ENCODE measurements at regions not wholly inside any gene's neighbourhood (a gene's known extent, or its start where the extent isn't known, plus 50 kb on each side); places are given as distances from the start of the nearest gene placed in this dataset.
A peak's percentile ranks its signal among the peaks of the same experiment; 100 is the strongest.

DNA sequence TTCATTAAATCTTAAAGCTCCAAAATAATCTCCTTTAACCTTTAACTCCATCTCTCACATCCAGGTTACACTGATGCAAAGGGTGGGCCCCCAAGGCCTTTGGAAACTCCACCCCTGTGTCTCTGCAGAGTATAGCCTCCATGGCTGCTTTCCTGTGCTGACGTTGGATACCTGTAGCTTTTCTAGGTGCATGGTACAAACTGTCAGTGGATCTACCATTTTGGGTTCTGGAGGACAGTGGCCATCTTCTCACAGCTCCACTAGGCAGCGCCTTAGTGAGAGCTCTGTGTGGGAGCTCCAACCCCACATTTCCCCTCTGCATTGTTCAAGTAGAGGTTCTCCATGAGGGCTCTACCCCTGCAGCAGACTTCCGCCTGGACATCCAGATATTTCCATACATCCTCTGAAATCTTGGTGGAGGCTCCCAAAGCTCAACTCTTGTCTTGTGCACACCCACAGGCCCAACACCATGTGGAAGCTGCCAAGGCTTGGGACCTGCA is 162.2 kb downstream of the RASSF9 start:
- 0 to 100% (median 90%) methylated on average over 1 to 2 of the region's 3 CpGs; no CpG with 5 or more reads in 4 of the 10 experiments for WGBS, 10 experiments
- in situ Hi-C loops (cut with MboI; ENCODE audit: low pct_unique_long_range_greater_than_20kb in 2 of 9, low sequenced_read_pairs in 9 of 9, unreplicated experiment in 9 of 9): no loop called here
- ATAC-seq (replicated peaks in 6 of 8): no peak

DNA sequence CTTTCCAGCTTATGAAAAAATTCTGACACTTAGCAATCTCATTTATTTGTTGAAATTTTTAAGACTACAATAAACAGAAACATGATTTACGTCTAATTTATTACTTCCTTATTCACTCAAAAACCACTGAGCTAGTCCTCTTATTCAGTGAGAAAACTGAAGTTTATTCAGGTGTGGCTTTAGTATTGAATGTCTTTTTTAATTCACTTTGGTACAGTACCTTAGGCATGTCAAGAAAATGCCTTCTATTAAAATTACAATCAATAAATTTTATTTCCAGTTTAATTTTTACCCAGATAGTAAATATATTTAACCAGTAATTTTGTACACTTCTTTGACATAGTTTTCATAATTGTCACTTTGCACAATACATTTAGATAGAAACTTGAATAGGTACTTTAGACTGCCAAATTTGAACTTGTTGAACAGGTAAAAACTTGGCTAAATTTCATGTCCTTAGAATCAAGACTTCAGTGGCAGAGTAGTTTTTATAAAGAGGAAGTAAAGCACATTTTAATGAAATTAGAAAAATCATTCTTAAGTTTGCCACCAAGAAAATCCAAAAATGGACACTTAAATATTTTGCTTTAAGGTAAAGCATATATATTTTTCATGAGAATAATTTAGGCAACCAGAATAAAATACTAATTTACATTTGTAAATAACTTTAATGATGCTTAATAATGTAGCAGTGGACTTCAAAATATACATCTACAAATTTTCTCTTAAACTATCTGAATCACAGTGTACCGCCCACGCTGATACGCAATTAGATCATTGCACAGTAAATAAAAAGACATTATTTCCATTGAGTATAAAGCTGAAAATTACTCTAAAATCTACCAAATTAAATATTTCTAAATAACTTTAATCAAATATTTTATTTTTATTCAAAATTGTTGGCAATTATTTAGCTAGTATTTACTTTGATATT is 159.1 kb downstream of the RASSF9 start:
- Histone ChIP-seq H3K4me1 (replicated peaks in 1 of 2) (no peaks in the 10 kb centered on the region), H3K27ac (no peak overlapping the region), H3K4me3 (no peak overlapping the region)
- 69 to 100% (median 85%) methylated on average over 3 to 4 of the region's 4 CpGs for WGBS, 10 experiments
- ATAC-seq (replicated peaks in 6 of 8): no peak
- in situ Hi-C loops (cut with MboI; ENCODE audit: low pct_unique_long_range_greater_than_20kb in 2 of 9, low sequenced_read_pairs in 9 of 9, unreplicated experiment in 9 of 9): no loop called here

More for the DNA sequence above, 162.2 kb downstream of the RASSF9 start:
- Histone ChIP-seq H3K4me3 (no peak overlapping the region), H3K4me1 (replicated peaks in 1 of 2) (no peaks in the 10 kb centered on the region), H3K27ac (no peak overlapping the region)

GRCh38 chr12:85679296-85679695 is 156.9 kb downstream of the RASSF9 start:
- in situ Hi-C loops (cut with MboI; ENCODE audit: low pct_unique_long_range_greater_than_20kb in 2 of 9, low sequenced_read_pairs in 9 of 9, unreplicated experiment in 9 of 9): no loop called here
- Histone ChIP-seq H3K4me3 (no peak overlapping the region), H3K27ac (no peak overlapping the region), H3K4me1 (replicated peaks in 1 of 2) (no peaks in the 10 kb centered on the region)
- ATAC-seq (replicated peaks in 6 of 8): no peak
- WGBS, 10 experiments: 57 to 100% (median 80%) methylated on average over 1 of the region's 1 CpG; no CpG with 5 or more reads in 4 of the 10 experiments

GRCh38 chr12:85680881-85681280 is 155.3 kb downstream of the RASSF9 start:
- WGBS, 10 experiments: 57 to 100% (median 79%) methylated on average over 1 of the region's 1 CpG; no CpG with 5 or more reads in 2 of the 10 experiments
- H3K4me3 ChIP-seq: no peak overlapping the region
- H3K27ac ChIP-seq: no peak overlapping the region
- ATAC-seq (replicated peaks in 6 of 8): no peak
- no peaks in the 10 kb centered on the region for H3K4me1 ChIP-seq (replicated peaks in 1 of 2)
- in situ Hi-C loops (cut with MboI; ENCODE audit: low pct_unique_long_range_greater_than_20kb in 2 of 9, low sequenced_read_pairs in 9 of 9, unreplicated experiment in 9 of 9): no loop called here

GRCh38 chr12:85681333-85681732 is 154.9 kb downstream of the RASSF9 start:
- no peak overlapping the region for H3K27ac ChIP-seq
- H3K4me1 ChIP-seq (replicated peaks in 1 of 2): no peaks in the 10 kb centered on the region
- in situ Hi-C loops (cut with MboI; ENCODE audit: low pct_unique_long_range_greater_than_20kb in 2 of 9, low sequenced_read_pairs in 9 of 9, unreplicated experiment in 9 of 9): no loop called here
- no peak overlapping the region for H3K4me3 ChIP-seq
- ATAC-seq (replicated peaks in 6 of 8): no peak

GRCh38 chr12:85683051-85683450 is 153.2 kb downstream of the RASSF9 start:
- H3K27ac ChIP-seq: no peak overlapping the region
- WGBS, 10 experiments: 57 to 93% (median 70%) methylated on average over 1 to 4 of the region's 4 CpGs; no CpG with 5 or more reads in 4 of the 10 experiments
- no peaks in the 10 kb centered on the region for H3K4me1 ChIP-seq (replicated peaks in 1 of 2)
- ATAC-seq (replicated peaks in 6 of 8): no peak
- in situ Hi-C loops (cut with MboI; ENCODE audit: low pct_unique_long_range_greater_than_20kb in 2 of 9, low sequenced_read_pairs in 9 of 9, unreplicated experiment in 9 of 9): no loop called here
- H3K4me3 ChIP-seq: no peak overlapping the region

- in situ Hi-C loops (cut with MboI; ENCODE audit: low pct_unique_long_range_greater_than_20kb in 2 of 9, low sequenced_read_pairs in 9 of 9, unreplicated experiment in 9 of 9): no loop called here
- ATAC-seq (replicated peaks in 6 of 8): peak in 2 of 8 experiments; percentile 9 to 57
Observed at GRCh38 chr12:85688837-85689236, 147.4 kb downstream of the RASSF9 start.

DNA sequence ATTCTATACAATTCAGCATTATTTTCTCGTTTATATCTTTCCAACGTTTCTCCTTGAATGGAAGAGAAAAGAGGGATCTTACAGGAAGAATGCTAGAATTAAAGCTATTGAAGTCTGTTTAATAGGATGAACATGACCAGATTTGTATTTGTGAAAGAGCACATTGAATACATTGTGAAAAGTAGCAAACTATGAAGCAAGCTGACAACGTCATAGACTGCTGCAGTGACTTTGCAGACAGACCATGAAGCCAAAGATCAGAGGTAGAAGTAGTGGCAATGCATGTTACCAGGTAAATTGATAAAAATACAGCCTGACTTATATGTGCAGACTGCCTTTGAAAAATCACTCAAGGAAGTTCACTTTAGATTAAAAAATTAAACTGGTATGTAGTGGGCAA is 146.1 kb downstream of the RASSF9 start:
- Histone ChIP-seq H3K4me1 (replicated peaks in 1 of 2) (peaks cover 0 to 3% of the 10 kb centered on the region in 2 donors), H3K4me3 (no peak overlapping the region), H3K27ac (no peak overlapping the region)
- in situ Hi-C loops (cut with MboI; ENCODE audit: low pct_unique_long_range_greater_than_20kb in 2 of 9, low sequenced_read_pairs in 9 of 9, unreplicated experiment in 9 of 9): no loop called here
- 0 to 81% (median 45%) methylated on average over 1 to 3 of the region's 3 CpGs for WGBS, 10 experiments
- no peak for ATAC-seq (replicated peaks in 6 of 8)

More at GRCh38 chr12:85688837-85689236, 147.4 kb downstream of the RASSF9 start:
- 0 to 88% (median 81%) methylated on average over 1 of the region's 1 CpG; no CpG with 5 or more reads in 2 of the 10 experiments for WGBS, 10 experiments
- Histone ChIP-seq H3K4me1 (replicated peaks in 1 of 2) (peaks cover 0 to 3% of the 10 kb centered on the region in 2 donors), H3K4me3 (no peak overlapping the region), H3K27ac (no peak overlapping the region)

- in situ Hi-C loops (cut with MboI; ENCODE audit: low pct_unique_long_range_greater_than_20kb in 2 of 9, low sequenced_read_pairs in 9 of 9, unreplicated experiment in 9 of 9): no loop called here
- no peak overlapping the region for H3K4me3 ChIP-seq
- H3K27ac ChIP-seq: no peak overlapping the region
- 57 to 100% (median 86%) methylated on average over 1 to 3 of the region's 3 CpGs; no CpG with 5 or more reads in 4 of the 10 experiments for WGBS, 10 experiments
- no peak for ATAC-seq (replicated peaks in 6 of 8)
- H3K4me1 ChIP-seq (replicated peaks in 1 of 2): peaks cover 0 to 3% of the 10 kb centered on the region in 2 donors
Observed at GRCh38 chr12:85693093-85693665, 143.0 kb downstream of the RASSF9 start.

GRCh38 chr12:85695097-85695715 is 141.0 kb downstream of the RASSF9 start:
- Histone ChIP-seq H3K27ac (no peak overlapping the region), H3K4me3 (no peak overlapping the region), H3K4me1 (replicated peaks in 1 of 2) (peaks cover 0 to 2% of the 10 kb centered on the region in 2 donors)
- WGBS, 10 experiments: 11 to 100% (median 92%) methylated on average over 1 to 4 of the region's 4 CpGs; no CpG with 5 or more reads in 3 of the 10 experiments
- in situ Hi-C loops (cut with MboI; ENCODE audit: low pct_unique_long_range_greater_than_20kb in 2 of 9, low sequenced_read_pairs in 9 of 9, unreplicated experiment in 9 of 9): no loop called here
- ATAC-seq (replicated peaks in 6 of 8): no peak

DNA sequence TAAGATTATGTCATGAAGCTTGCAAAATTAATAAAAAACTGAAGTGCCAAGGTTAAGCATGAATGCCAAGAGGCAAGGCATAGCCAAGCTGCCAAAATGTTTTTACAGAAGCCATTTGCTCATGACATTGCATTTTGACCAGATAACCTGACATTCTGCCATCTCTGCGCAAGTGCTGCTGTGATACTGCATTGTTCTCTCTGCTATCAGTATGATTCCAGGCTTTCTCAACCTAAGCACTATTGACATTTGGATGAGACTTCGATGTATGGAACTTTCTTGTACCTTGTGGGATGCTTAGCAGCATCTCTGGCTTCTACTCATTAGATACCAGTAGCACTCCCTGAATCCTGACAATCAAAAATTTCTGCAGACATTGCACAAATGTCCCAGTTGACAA is 139.2 kb downstream of the RASSF9 start:
- ATAC-seq (replicated peaks in 6 of 8): no peak
- 56 to 100% (median 85%) methylated on average over 1 to 2 of the region's 2 CpGs; no CpG with 5 or more reads in 1 of the 10 experiments for WGBS, 10 experiments
- Histone ChIP-seq H3K4me3 (no peak overlapping the region), H3K27ac (no peak overlapping the region), H3K4me1 (replicated peaks in 1 of 2) (no peaks in the 10 kb centered on the region)
- in situ Hi-C loops (cut with MboI; ENCODE audit: low pct_unique_long_range_greater_than_20kb in 2 of 9, low sequenced_read_pairs in 9 of 9, unreplicated experiment in 9 of 9): no loop called here

DNA sequence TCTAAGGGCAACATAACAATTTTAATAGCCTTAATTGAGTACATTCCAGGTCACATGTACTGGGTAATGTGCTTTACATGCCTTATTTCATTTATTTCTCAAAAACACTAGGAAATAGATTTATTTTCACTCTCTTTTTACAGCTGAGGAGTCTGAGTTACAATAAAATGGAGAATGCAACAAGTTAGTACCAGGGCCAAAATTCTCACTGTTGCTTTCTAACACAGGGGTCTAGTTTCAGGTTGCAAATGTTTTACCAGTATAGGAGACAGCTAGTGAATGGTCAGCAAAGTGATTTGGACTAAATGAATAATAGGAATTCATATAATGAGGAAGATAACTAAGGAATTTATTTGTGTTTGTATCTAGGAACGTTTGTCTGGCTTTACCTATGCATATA is 137.3 kb downstream of the RASSF9 start:
- ATAC-seq (replicated peaks in 6 of 8): no peak
- WGBS, 10 experiments: 13 to 88% (median 63%) methylated on average over 1 of the region's 1 CpG; no CpG with 5 or more reads in 2 of the 10 experiments
- Histone ChIP-seq H3K4me3 (no peak overlapping the region), H3K27ac (no peak overlapping the region), H3K4me1 (replicated peaks in 1 of 2) (no peaks in the 10 kb centered on the region)
- in situ Hi-C loops (cut with MboI; ENCODE audit: low pct_unique_long_range_greater_than_20kb in 2 of 9, low sequenced_read_pairs in 9 of 9, unreplicated experiment in 9 of 9): no loop called here

DNA sequence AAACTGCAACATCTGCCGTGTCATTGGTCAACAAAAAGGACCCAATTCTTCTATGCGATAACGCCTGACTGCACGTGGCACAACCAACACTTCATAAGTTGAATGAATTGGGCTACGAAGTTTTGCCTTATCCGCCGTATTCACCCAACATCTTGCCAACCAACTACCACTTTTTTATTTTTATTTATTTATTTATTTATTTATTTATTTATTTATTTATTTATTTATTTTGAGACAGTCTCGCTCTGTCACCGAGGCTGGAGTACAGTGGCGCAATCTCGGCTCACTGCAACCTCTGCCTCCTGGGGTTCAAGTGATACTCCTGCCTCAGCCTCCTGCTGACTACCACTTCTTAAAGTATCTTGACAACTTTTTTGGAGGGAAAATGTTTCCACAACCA is 127.4 kb downstream of the RASSF9 start:
- in situ Hi-C loops (cut with MboI; ENCODE audit: low pct_unique_long_range_greater_than_20kb in 2 of 9, low sequenced_read_pairs in 9 of 9, unreplicated experiment in 9 of 9): no loop called here
- Histone ChIP-seq H3K4me1 (replicated peaks in 1 of 2) (no peaks in the 10 kb centered on the region), H3K4me3 (no peak overlapping the region), H3K27ac (no peak overlapping the region)
- ATAC-seq (replicated peaks in 6 of 8): no peak
- WGBS, 10 experiments: 63 to 100% (median 94%) methylated on average over 2 to 11 of the region's 11 CpGs; no CpG with 5 or more reads in 1 of the 10 experiments

Data from motor neuron (in vitro differentiated cells).